HCT116 (cell line): ENCODE measurements at regions not wholly inside any gene's neighbourhood (a gene's known extent, or its start where the extent isn't known, plus 50 kb on each side); places are given as distances from the start of the nearest gene placed in this dataset.
"Not testable (repeated sequence)": the region's sequence is repeated elsewhere in the genome, so short reads cannot be mapped to it uniquely, and the experiment has no call there.

Experiments used
- EZH2phosphoT487 ChIP-seq: fragments of 200-600 bp; IDR thresholded peaks from 2 replicates; pipeline ENCODE4 v1.6.1; 2018; ENCODE audit warnings: antibody characterized with exemption, borderline replicate concordance
- POLR2AphosphoS5 ChIP-seq: IDR thresholded peaks from 2 replicates; pipeline ENCODE4 v1.6.1; 2011; ENCODE audit warnings: mild to moderate bottlenecking, low read depth, low read length, moderate library complexity
- RAD21 ChIP-seq: IDR thresholded peaks from 2 replicates; pipeline ENCODE4 v1.6.1; 2012; ENCODE audit warnings: low read depth, mild to moderate bottlenecking
- TF ChIP-seq, protein P1 (sequence below), 3 experiments: fragments of 200-600 bp in 1 of 3; sonication (generic) in 1 of 3; IDR thresholded peaks in 2 of 3; conservative IDR thresholded peaks in 1 of 3; 2 replicates each; pipeline ENCODE4 v1.5.1; 2012 to 2017; ENCODE audit warnings: low read depth in 2 of 3, low read length in 2 of 3, antibody characterized with exemption in 1 of 3, borderline replicate concordance in 1 of 3, control low read depth in 1 of 3, mild to moderate bottlenecking in 1 of 3, mixed read lengths in 1 of 3, mixed run types in 1 of 3, moderate library complexity in 1 of 3; ENCODE audit not compliant: insufficient read depth in 1 of 3

DNA sequence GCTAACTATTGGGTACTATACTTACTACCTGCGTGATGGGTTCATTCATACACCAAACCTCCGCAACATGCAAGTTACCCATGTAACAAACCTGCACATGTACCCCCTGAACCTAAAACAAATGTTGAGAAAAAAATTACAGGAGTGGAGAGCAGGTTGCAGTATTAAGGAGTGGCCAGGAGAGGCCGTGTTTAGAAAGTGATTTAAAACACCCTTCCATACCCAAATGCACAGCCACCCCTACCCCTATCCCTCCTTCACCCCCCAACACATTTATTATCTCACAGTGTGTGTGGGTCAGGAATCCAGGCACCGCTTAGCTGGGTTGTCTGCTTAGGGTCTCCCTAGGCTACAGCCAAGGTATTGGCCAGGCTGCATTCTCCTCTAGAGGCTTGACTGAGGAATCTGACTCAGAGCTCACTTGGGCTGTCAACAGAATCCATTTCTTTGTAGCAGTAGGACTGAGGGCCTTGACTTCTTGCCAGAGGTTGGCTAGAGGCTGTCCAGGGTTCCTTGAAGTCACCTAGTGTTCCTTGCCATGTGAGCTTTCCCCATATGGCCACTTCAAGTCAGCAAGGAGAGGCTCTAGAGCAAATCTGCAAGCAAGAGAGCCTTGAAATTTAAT is 115.3 kb upstream of the NBPF8 start:
- TF ChIP-seq, protein P1, sequence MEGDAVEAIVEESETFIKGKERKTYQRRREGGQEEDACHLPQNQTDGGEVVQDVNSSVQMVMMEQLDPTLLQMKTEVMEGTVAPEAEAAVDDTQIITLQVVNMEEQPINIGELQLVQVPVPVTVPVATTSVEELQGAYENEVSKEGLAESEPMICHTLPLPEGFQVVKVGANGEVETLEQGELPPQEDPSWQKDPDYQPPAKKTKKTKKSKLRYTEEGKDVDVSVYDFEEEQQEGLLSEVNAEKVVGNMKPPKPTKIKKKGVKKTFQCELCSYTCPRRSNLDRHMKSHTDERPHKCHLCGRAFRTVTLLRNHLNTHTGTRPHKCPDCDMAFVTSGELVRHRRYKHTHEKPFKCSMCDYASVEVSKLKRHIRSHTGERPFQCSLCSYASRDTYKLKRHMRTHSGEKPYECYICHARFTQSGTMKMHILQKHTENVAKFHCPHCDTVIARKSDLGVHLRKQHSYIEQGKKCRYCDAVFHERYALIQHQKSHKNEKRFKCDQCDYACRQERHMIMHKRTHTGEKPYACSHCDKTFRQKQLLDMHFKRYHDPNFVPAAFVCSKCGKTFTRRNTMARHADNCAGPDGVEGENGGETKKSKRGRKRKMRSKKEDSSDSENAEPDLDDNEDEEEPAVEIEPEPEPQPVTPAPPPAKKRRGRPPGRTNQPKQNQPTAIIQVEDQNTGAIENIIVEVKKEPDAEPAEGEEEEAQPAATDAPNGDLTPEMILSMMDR (IDR thresholded peaks at IDR 0.05 in 2 of 3, conservative IDR thresholded peaks at IDR 0.05 in 1 of 3; ENCODE audit: borderline replicate concordance in 1 of 3, insufficient read depth in 1 of 3, low read depth in 2 of 3, low read length in 2 of 3), result not testable (repeated sequence)
- not testable (repeated sequence) for TF ChIP-seq RAD21, POLR2AphosphoS5, EZH2phosphoT487
